ENCODE measurements at regions not wholly inside any gene's neighbourhood (a gene's known extent, or its start where the extent isn't known, plus 50 kb on each side); places are given as distances from the start of the nearest gene placed in this dataset.

- no peak overlapping the region for H3K9ac ChIP-seq (ENCODE audit: low read depth in 1 of 2, low read length in 2 of 2)
- H3K9me3 ChIP-seq (ENCODE audit: control insufficient read depth in 1 of 2, low read length in 2 of 2), result no peaks in the 10 kb centered on the region
- H3K4me1 ChIP-seq (ENCODE audit: control insufficient read depth in 1 of 2, insufficient read depth in 2 of 2, low read length in 2 of 2), result no peaks in the 10 kb centered on the region
- H3K36me3 ChIP-seq (ENCODE audit: control insufficient read depth in 1 of 2, insufficient read depth in 2 of 2, low read length in 2 of 2), result no peaks in the 10 kb centered on the region
- H3K4me3 ChIP-seq (ENCODE audit: low read depth in 1 of 2, low read length in 2 of 2), result no peak overlapping the region
- H3K27ac ChIP-seq (ENCODE audit: low read depth, low read length), result no peak overlapping the region
- H3K27me3 ChIP-seq (ENCODE audit: control insufficient read depth in 1 of 2, insufficient read depth in 2 of 2, low read length in 2 of 2), result no peaks in the 10 kb centered on the region
These were observed 518.9 kb downstream of the PREX1 start for GRCh38 chr20:48308882-48309281.

- Histone ChIP-seq H3K4me3 (ENCODE audit: low read depth in 1 of 2, low read length in 2 of 2) (no peak overlapping the region), H3K4me1 (ENCODE audit: control insufficient read depth in 1 of 2, insufficient read depth in 2 of 2, low read length in 2 of 2) (no peaks in the 10 kb centered on the region), H3K9me3 (ENCODE audit: control insufficient read depth in 1 of 2, low read length in 2 of 2) (no peaks in the 10 kb centered on the region), H3K27me3 (ENCODE audit: control insufficient read depth in 1 of 2, insufficient read depth in 2 of 2, low read length in 2 of 2) (no peaks in the 10 kb centered on the region), H3K36me3 (ENCODE audit: control insufficient read depth in 1 of 2, insufficient read depth in 2 of 2, low read length in 2 of 2) (no peaks in the 10 kb centered on the region), H3K9ac (ENCODE audit: low read depth in 1 of 2, low read length in 2 of 2) (no peak overlapping the region), H3K27ac (ENCODE audit: low read depth, low read length) (no peak overlapping the region)
These were observed 519.5 kb downstream of the PREX1 start for GRCh38 chr20:48308232-48308781.

- Histone ChIP-seq H3K9ac (ENCODE audit: low read depth in 1 of 2, low read length in 2 of 2) (no peak overlapping the region), H3K9me3 (ENCODE audit: control insufficient read depth in 1 of 2, low read length in 2 of 2) (no peaks in the 10 kb centered on the region), H3K36me3 (ENCODE audit: control insufficient read depth in 1 of 2, insufficient read depth in 2 of 2, low read length in 2 of 2) (no peaks in the 10 kb centered on the region), H3K27me3 (ENCODE audit: control insufficient read depth in 1 of 2, insufficient read depth in 2 of 2, low read length in 2 of 2) (no peaks in the 10 kb centered on the region), H3K27ac (ENCODE audit: low read depth, low read length) (no peak overlapping the region), H3K4me1 (ENCODE audit: control insufficient read depth in 1 of 2, insufficient read depth in 2 of 2, low read length in 2 of 2) (no peaks in the 10 kb centered on the region), H3K4me3 (ENCODE audit: low read depth in 1 of 2, low read length in 2 of 2) (no peak overlapping the region)
These were observed 520.5 kb downstream of the PREX1 start for GRCh38 chr20:48307277-48307676.

GRCh38 chr20:48302844-48303542, 517.7 kb upstream of the SULF2 start:
- no peak overlapping the region for H3K9ac ChIP-seq (ENCODE audit: low read depth in 1 of 2, low read length in 2 of 2)
- no peaks in the 10 kb centered on the region for H3K27me3 ChIP-seq (ENCODE audit: control insufficient read depth in 1 of 2, insufficient read depth in 2 of 2, low read length in 2 of 2)
- H3K4me1 ChIP-seq (ENCODE audit: control insufficient read depth in 1 of 2, insufficient read depth in 2 of 2, low read length in 2 of 2), result peaks cover 4 to 6% of the 10 kb centered on the region in 2 donors
- H3K36me3 ChIP-seq (ENCODE audit: control insufficient read depth in 1 of 2, insufficient read depth in 2 of 2, low read length in 2 of 2), result no peaks in the 10 kb centered on the region
- H3K4me3 ChIP-seq (ENCODE audit: low read depth in 1 of 2, low read length in 2 of 2), result no peak overlapping the region
- H3K27ac ChIP-seq (ENCODE audit: low read depth, low read length), result no peak overlapping the region
- no peaks in the 10 kb centered on the region for H3K9me3 ChIP-seq (ENCODE audit: control insufficient read depth in 1 of 2, low read length in 2 of 2)

- H3K4me1 ChIP-seq (ENCODE audit: control insufficient read depth in 1 of 2, insufficient read depth in 2 of 2, low read length in 2 of 2), result peaks cover 4 to 6% of the 10 kb centered on the region in 2 donors
These were observed 516.9 kb upstream of the SULF2 start for GRCh38 chr20:48302149-48302548.

GRCh38 chr20:48301189-48301588, 515.9 kb upstream of the SULF2 start:
- Histone ChIP-seq H3K27me3 (ENCODE audit: control insufficient read depth in 1 of 2, insufficient read depth in 2 of 2, low read length in 2 of 2) (no peaks in the 10 kb centered on the region), H3K36me3 (ENCODE audit: control insufficient read depth in 1 of 2, insufficient read depth in 2 of 2, low read length in 2 of 2) (no peaks in the 10 kb centered on the region), H3K27ac (ENCODE audit: low read depth, low read length) (no peak overlapping the region), H3K4me1 (ENCODE audit: control insufficient read depth in 1 of 2, insufficient read depth in 2 of 2, low read length in 2 of 2) (peaks cover 4 to 6% of the 10 kb centered on the region in 2 donors), H3K4me3 (ENCODE audit: low read depth in 1 of 2, low read length in 2 of 2) (no peak overlapping the region), H3K9ac (ENCODE audit: low read depth in 1 of 2, low read length in 2 of 2) (no peak overlapping the region), H3K9me3 (ENCODE audit: control insufficient read depth in 1 of 2, low read length in 2 of 2) (no peaks in the 10 kb centered on the region)

More at GRCh38 chr20:48302149-48302548, 516.9 kb upstream of the SULF2 start:
- no peaks in the 10 kb centered on the region for H3K9me3 ChIP-seq (ENCODE audit: control insufficient read depth in 1 of 2, low read length in 2 of 2)
- H3K36me3 ChIP-seq (ENCODE audit: control insufficient read depth in 1 of 2, insufficient read depth in 2 of 2, low read length in 2 of 2), result no peaks in the 10 kb centered on the region
- no peak overlapping the region for H3K9ac ChIP-seq (ENCODE audit: low read depth in 1 of 2, low read length in 2 of 2)
- H3K27me3 ChIP-seq (ENCODE audit: control insufficient read depth in 1 of 2, insufficient read depth in 2 of 2, low read length in 2 of 2), result no peaks in the 10 kb centered on the region
- no peak overlapping the region for H3K27ac ChIP-seq (ENCODE audit: low read depth, low read length)
- no peak overlapping the region for H3K4me3 ChIP-seq (ENCODE audit: low read depth in 1 of 2, low read length in 2 of 2)

- no peaks in the 10 kb centered on the region for H3K9me3 ChIP-seq (ENCODE audit: control insufficient read depth in 1 of 2, low read length in 2 of 2)
- no peaks in the 10 kb centered on the region for H3K27me3 ChIP-seq (ENCODE audit: control insufficient read depth in 1 of 2, insufficient read depth in 2 of 2, low read length in 2 of 2)
- no peaks in the 10 kb centered on the region for H3K36me3 ChIP-seq (ENCODE audit: control insufficient read depth in 1 of 2, insufficient read depth in 2 of 2, low read length in 2 of 2)
- no peak overlapping the region for H3K4me3 ChIP-seq (ENCODE audit: low read depth in 1 of 2, low read length in 2 of 2)
- no peak overlapping the region for H3K27ac ChIP-seq (ENCODE audit: low read depth, low read length)
- peaks cover 4 to 6% of the 10 kb centered on the region in 2 donors for H3K4me1 ChIP-seq (ENCODE audit: control insufficient read depth in 1 of 2, insufficient read depth in 2 of 2, low read length in 2 of 2)
- no peak overlapping the region for H3K9ac ChIP-seq (ENCODE audit: low read depth in 1 of 2, low read length in 2 of 2)
These were observed 515.2 kb upstream of the SULF2 start for GRCh38 chr20:48300529-48300928.

- no peaks in the 10 kb centered on the region for H3K9me3 ChIP-seq (ENCODE audit: control insufficient read depth in 1 of 2, low read length in 2 of 2)
- peaks cover 4 to 6% of the 10 kb centered on the region in 2 donors for H3K4me1 ChIP-seq (ENCODE audit: control insufficient read depth in 1 of 2, insufficient read depth in 2 of 2, low read length in 2 of 2)
- H3K27ac ChIP-seq (ENCODE audit: low read depth, low read length), result no peak overlapping the region
- H3K36me3 ChIP-seq (ENCODE audit: control insufficient read depth in 1 of 2, insufficient read depth in 2 of 2, low read length in 2 of 2), result no peaks in the 10 kb centered on the region
- no peaks in the 10 kb centered on the region for H3K27me3 ChIP-seq (ENCODE audit: control insufficient read depth in 1 of 2, insufficient read depth in 2 of 2, low read length in 2 of 2)
- H3K9ac ChIP-seq (ENCODE audit: low read depth in 1 of 2, low read length in 2 of 2), result no peak overlapping the region
- no peak overlapping the region for H3K4me3 ChIP-seq (ENCODE audit: low read depth in 1 of 2, low read length in 2 of 2)
These were observed 513.7 kb upstream of the SULF2 start for GRCh38 chr20:48298851-48299484.

- Histone ChIP-seq H3K4me3 (ENCODE audit: low read depth in 1 of 2, low read length in 2 of 2) (no peak overlapping the region), H3K9me3 (ENCODE audit: control insufficient read depth in 1 of 2, low read length in 2 of 2) (no peaks in the 10 kb centered on the region), H3K36me3 (ENCODE audit: control insufficient read depth in 1 of 2, insufficient read depth in 2 of 2, low read length in 2 of 2) (no peaks in the 10 kb centered on the region), H3K9ac (ENCODE audit: low read depth in 1 of 2, low read length in 2 of 2) (no peak overlapping the region), H3K27me3 (ENCODE audit: control insufficient read depth in 1 of 2, insufficient read depth in 2 of 2, low read length in 2 of 2) (no peaks in the 10 kb centered on the region), H3K27ac (ENCODE audit: low read depth, low read length) (no peak overlapping the region), H3K4me1 (ENCODE audit: control insufficient read depth in 1 of 2, insufficient read depth in 2 of 2, low read length in 2 of 2) (peaks cover 4 to 6% of the 10 kb centered on the region in 2 donors)
These were observed 513.2 kb upstream of the SULF2 start for GRCh38 chr20:48298433-48298832.

GRCh38 chr20:48295966-48296421, 510.7 kb upstream of the SULF2 start:
- no peaks in the 10 kb centered on the region for H3K9me3 ChIP-seq (ENCODE audit: control insufficient read depth in 1 of 2, low read length in 2 of 2)
- H3K4me3 ChIP-seq (ENCODE audit: low read depth in 1 of 2, low read length in 2 of 2), result no peak overlapping the region
- peaks cover 0 to 5% of the 10 kb centered on the region in 2 donors for H3K27me3 ChIP-seq (ENCODE audit: control insufficient read depth in 1 of 2, insufficient read depth in 2 of 2, low read length in 2 of 2)
- H3K9ac ChIP-seq (ENCODE audit: low read depth in 1 of 2, low read length in 2 of 2), result no peak overlapping the region
- H3K27ac ChIP-seq (ENCODE audit: low read depth, low read length), result no peak overlapping the region
- peaks cover under 1 to 6% of the 10 kb centered on the region in 2 donors for H3K4me1 ChIP-seq (ENCODE audit: control insufficient read depth in 1 of 2, insufficient read depth in 2 of 2, low read length in 2 of 2)
- H3K36me3 ChIP-seq (ENCODE audit: control insufficient read depth in 1 of 2, insufficient read depth in 2 of 2, low read length in 2 of 2), result no peaks in the 10 kb centered on the region
